Fibroblast of gingiva (primary cell): ENCODE measurements at regions not wholly inside any gene's neighbourhood (a gene's known extent, or its start where the extent isn't known, plus 50 kb on each side); places are given as distances from the start of the nearest gene placed in this dataset.

ENCODE experiments used
- DNase-seq: peaks from one replicate; pipeline ENCODE4 v3.0.0-alpha.2; 2011; ENCODE audit warnings: low read depth

DNA sequence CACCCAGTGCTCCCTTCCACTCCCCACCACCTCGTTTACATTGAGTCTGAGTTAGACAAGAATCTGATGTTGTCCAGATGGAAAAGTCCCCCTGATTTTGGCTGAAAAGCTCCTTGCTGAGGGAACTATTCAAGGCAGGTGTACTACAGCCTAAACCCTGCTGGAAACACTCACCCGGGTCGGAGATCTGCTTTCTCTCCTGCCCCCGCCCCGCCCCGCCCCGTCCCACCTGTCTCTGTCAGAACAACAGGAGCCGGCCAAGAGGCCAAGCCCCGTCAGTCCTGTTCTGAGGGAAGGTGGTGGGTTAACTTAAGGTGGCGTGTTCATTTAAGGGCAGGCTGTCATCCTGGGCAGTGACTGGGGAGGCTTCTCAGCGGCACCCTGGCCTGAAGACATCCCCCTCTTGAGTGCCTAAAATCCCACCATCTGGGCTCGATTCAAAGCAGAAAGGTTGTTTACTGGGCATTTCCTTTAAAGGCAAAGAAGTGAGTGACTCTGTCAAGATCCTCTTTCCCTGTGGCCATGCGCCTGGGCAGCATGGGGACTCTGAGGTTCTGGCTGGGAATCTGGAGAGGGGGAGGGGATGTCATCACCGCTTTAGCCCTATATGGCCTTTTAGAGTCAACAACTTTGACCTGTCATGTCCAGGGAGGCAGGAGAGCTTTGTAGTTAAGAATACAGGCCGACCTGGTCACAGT is 71.1 kb upstream of the NEURL1B start:
- DNase-seq, result no peak

DNA sequence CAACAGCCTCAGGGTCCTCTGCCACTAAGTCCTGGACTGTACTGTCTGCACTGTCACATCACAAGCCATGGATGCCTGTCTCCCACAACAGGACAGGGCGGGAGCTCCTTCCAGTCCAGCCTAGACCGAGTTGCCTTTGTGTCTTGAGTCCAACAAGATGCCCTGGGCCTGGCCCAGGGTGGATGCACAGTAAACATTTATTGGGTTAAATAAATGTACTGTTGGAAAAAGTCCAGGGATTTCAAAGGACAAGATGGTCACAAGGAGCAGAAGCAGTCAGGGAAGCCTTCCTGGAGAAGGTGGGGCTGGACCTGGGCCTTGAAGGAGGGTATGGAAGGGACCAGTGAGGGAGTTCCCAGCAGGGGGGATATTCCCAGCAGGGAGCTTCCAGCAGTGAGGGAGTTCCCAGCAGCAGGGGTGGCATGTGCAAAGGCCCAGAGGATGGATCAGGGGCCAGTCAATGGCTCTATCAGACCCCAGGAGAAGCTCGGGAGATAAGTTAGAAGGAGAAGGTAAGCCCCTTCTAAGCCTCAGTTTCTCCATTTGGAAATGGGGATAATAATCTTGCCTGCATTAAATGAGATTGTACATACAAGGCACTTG is 72.7 kb upstream of the NEURL1B start:
- DNase-seq, result no peak

DNA sequence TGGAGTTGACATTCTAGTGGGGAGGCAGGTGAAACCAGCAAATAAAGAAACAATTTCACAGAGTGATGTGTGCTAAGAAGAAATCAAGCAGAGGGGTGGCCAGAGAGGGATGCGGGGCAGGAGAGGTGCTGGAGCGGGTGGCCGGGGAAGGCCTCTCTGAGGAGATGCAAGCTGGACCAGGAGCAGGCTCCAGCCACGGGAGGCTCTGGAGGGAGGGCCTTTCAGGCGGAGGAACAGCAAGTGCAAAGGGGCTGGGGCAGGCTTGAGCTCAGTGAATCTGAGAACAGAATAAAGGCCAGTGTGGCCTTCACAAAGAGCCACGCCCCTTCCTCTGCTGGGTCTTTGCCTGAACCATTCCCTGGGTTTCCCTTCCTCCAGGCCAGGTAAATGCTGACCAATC is 73.2 kb upstream of the NEURL1B start:
- no peak for DNase-seq

DNA sequence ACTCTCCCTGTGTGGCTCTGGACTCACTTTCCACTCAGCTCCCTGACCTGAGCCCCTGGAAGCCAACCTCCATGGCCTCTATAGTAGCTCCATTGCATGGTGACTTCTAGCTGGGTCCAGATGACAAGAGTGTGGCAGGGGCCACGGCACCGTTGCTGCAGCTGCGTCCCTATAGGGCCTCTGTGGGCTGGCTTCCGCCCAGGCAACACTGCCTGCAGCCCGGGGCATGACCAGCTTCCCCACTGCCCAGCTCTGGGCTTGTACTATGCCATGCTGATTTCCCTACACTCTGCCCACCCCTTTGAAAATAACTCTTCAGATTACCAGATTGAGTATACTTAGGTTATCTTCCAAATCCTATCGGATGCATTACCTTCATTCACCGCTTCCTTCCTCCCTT is 73.8 kb upstream of the NEURL1B start:
- DNase-seq, result no peak

DNA sequence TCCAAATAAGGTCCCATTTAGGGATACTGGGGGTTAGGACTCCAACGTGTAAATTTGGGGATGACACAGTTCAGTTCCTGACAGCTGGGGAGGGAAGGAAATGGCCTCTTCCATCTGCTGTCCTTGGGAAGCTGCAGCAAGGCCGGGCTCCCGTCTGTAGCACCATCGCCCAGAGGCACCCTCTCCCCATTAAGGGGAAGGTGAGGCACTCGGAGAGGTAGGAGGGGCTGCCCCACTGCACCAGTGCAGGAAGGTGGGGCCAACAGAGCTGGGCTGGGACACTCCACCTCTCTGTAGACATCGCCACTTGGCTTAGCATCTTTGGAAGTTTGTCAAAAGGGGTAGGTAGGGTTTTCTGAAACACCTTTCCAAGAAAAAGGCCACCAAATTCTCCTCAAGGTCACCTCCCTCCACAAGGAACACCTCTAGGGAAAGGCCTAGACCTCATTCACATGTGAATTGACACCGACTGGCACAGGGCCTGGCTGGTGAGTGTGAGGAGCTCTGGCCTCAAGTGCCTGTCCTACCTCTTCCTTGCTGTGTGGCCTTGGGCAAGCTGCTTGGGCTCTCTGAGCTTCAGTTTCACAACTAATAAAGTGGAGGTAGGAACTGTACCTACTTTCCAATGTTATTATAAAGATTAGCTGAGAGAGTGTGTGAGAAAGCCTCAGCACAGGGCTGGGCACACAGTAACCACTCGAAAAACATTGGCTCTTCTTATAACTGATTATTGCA is 75.0 kb upstream of the NEURL1B start:
- DNase-seq, result no peak

DNA sequence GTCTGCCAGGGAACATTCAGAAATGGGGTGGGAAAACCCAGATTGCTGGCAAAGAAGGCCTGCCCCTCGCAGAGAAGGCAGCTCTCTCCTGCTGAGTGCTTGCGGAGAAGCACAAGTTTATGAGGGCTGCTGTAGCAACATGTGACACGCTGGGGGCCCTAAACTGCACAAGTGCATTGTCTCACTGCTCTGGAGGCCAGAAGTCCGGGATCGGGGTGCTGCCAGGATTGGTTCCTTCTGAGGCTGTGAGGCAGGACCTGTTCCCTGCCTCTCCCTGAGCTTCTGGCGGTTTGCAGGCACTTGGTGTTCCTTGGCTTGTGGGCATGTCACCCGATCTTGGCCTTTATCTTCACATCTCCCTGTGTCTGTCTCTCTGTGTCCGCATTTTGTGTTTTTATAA is 75.6 kb upstream of the NEURL1B start:
- DNase-seq, result no peak

DNA sequence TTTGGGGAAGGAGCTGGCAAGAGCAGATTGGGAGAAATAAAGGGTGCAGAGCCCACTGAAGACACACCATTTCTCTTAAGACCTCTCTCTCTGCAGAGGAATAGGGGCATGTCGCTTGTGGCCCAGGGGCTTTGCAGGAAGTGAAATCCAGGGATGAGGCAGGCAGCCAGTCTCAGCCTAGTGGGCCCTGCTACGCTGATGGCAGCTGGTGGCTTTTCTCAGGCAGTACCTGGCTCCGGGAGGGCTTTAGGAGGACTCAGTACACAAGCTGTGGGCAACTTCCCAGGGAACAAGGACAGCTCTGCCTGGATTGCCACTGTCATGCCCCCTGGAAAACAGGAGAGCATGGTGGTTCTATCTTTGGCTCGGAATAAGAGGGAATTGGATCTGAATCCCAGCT is 76.2 kb upstream of the NEURL1B start:
- DNase-seq, result no peak

DNA sequence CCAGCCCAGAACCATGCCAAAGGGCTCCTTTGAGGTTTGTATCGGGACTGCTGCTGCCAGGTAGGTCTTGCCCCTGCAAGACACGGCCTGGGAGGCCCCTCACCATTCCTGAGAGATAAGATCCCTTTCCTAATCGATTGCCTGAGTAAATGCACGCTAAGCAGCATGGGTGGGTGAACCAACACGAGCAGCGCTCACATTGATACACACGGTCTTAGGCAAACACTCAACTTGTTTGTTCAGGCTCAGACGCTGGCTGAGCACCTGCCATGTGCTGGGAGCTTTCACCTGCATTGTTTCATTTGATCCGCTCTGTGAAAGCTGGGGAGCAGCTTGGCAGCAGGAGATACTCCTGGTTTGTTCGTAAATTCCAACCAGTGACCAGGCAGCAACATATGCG is 76.9 kb upstream of the NEURL1B start:
- DNase-seq, result no peak

DNA sequence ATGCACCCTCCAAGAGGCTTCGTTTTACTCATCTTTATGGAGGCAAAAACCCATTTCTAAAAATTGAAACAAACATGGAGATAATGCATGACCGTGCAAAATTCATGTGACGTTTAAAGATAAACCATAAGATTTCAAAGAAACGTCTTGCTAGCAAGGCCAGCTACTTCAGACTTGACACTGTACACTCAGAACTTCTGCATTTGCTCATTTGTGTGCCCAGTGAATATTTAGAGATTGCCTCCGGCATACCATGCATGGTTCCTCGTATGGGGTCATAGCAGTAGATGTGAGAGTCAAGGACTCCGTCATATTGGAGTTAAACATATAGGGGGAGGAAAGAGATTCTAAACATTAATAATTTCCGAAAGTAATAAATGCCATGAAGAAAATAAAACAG is 78.6 kb upstream of the NEURL1B start:
- no peak for DNase-seq

DNA sequence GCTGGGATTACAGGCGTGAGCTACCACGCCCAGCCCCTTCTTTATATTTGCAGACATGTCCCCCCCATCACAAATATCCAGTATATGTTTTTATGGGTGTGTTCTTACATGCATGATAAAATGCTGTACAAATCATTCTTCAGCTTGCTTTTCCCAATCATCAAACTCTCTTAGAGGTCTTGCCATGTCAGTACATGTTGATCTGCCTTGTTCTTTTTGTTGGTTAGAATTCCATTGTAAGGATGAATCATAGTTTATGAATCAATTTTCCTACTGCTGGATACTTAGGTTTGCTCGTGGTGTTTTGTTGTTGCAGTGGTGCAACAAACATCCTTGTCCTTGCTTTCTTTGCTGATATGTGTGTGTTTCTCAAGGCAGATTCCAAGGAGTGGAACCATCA is 79.9 kb upstream of the NEURL1B start:
- DNase-seq, result peak; percentile 3

DNA sequence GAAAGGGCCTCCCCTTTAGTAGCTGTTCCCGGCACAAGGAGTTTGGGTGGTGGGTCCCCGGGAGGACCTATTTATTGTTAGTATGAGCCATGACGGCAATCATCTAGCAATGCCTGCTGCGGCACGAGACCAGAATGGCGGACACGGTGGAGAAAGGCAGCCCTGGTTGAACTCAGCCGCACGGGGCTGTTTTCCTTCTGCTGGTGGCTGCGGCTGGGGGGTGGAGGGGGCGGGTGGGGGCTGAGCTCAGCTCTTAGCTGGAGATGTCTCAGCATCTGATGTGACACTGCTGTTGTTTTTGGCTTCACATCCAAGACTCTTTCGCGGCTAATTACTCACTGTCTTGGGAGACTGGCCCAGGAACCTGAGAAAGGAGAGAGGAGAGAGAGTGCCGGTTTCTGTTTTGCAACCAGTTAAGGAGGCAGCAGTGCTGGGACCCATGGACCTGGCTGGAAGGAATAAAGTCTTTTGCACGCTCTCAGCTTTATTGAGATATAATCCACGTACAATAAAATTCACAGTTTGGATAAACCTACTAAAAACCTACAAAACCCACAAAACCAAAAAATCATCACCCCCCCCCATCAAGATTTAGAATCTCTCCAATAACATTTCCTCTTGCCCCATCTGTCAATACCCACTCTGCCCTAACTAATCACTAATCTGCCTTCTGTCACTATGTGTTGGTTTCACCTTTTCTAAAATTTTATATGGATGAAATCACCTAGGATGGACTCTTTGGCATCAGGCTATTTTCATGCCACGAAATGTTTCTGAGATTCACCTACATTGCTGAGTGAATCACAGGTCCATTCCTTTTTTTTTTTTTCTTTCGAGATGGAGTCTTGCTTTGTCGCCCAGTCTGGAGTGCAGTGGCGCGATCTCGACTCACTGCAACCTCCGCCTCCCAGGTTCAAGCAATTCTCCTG is 81.8 kb upstream of the NEURL1B start:
- peak; percentile 51 for DNase-seq

DNA sequence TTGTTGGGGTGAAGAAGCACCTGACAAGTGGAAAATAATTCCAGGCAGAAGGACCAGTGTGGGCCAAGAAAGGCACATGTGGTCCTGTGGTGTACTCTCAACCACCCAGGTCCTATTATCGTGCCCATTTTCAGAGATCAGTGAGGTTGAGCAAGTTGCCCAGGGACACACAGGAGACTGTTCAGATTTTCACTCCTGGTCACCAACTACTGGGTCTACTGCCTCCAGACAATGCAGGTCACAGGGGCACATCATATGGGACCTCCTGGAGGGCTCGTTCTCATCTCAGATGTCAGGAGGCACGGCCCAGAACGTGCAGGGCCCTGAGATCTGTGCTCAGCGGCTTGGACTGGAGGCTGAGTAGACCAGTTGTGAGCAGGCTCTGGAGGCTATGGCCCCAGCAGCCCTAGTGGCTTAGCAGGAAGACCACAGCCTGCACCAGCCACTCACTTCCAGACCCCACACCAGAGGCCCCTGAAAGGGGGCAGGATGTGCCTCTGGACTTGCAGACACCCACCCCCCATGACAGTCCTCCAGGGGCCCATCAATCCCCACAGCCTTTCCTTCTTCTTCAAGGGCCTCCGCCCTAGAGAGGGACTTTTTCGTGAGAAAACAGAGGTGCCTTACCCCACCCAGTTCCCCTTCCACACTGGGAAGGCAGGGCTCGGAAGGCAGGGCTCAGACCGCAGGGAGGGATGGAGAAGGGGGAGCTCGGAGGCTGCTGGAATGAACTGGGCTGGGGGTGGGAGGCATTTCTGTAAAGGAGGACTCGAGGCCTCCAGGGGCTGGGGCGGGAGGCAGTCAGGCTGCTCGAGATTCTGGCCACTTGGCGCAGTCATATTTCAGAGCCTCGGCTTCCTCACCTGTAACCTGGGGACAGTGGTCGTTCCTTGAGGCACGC is 82.7 kb upstream of the NEURL1B start:
- no peak for DNase-seq

DNA sequence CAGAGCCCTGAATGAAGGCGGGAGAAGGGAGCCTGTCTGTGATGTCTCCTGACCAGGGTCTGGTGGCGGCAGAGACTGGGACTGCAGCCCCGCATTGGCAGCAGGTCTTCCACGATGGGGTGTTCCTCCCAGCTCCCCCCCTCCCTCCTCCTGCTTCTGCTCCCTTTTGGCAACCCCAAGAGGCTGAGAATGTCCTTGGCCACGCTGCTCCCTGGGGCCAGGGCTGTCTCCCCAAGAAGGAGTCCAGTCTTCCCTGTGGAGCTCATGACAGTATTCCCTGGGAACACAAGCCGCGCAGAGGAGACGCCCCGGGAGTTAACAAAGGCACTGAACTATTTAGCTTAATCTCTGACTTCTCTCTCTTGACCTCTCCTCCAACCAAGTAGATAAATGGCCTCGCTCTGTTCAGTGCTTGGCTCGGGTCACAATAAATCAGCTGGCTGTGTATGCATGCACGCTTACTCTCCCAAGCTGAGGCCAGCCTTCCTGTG is 84.0 kb upstream of the NEURL1B start:
- DNase-seq, result no peak

DNA sequence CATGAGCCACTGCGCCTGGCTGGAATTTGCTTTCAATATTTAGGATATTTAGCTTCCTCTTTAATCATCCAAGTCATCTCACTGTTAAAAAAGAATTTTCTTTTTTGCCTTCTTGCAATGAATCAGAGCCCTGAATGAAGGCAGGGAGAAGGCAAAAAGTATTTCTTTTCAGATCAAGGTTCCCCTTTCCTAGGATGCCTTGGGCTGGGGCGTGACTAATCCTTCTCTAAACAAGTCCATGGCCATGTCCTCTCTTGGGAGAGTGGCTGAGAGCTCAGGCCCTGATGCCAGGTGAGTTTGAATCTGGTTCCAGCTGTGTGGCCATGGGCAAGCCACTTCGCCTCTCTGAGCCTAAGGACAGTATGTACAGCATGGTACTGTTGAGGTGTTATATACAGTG is 84.8 kb upstream of the NEURL1B start:
- no peak for DNase-seq

DNA sequence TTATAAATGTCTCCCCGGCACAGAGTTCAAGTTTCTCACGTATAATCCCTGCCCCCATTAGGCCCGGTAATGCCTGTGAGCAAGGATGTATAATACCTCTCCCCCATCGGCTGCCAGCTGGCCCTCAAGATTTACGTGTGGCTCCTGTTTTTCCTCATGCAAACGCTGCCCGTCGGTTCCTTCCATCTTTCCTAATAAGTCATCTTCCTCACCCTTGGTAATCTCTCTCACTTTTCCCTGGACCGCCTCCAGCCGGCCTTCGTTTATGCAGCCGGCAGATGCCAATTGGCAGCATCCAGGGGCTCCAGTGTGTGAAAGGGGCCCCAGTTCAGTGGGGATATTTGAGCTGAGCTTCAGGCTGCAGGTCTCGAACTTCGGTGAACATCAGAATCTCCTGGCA is 86.5 kb upstream of the NEURL1B start:
- DNase-seq, result no peak

DNA sequence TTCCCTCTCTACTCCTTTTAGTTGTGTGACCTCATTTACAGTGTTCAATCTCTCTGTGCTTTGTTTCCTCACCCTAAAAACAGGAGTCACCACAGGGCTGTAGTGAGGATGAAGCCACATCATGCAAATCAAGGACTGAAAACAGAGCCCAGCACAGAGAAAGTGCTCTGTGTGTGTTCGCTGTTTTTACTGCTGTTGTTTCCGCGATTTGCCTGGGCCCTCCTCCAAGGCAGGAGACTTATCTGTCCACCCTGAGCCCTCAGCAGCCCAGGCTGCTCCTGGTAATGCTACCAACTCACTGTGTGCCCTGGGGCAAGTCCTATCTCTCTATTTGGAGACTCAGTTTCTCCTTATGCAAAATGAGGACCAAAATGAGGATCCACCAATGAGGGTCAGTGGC is 87.2 kb upstream of the NEURL1B start:
- no peak for DNase-seq

DNA sequence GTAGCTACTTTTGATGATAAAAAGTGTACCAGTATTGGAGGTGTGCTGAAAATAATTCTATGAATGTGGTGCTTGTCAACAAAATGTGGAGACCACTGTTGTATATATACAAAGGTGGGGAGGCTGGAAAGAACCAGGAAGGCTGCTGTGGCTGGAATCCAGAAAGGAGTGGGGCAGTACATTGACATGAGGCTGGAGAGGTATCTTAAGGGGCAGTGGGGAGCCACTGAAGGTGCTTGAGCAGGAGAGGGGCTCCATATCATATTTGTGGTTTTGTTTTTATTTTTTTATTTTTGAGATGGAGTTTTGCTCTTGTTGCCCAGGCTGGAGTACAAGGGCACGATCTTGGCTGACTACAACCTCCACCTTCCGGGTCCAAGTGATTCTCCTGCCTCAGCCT is 87.9 kb upstream of the NEURL1B start:
- no peak for DNase-seq

DNA sequence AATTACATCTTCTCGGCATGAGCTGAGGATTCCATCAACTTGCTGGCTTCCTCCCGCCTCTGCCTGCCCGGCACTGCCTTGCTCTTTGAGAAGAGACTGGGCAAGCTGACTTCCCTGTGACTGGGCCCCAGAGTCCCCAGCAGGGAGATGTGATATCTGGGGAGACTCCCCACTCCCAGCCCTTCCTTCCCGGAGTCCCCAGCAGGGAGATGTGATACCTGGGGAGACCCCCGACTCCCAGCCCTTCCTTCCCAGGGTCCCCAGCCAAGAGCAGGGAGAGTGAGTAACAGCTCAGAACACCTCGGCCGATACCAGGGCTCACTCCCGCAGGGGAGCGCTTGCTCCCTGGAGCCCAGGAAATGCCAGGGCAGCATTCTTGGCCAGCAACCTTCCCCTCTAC is 90.1 kb upstream of the NEURL1B start:
- no peak for DNase-seq

DNA sequence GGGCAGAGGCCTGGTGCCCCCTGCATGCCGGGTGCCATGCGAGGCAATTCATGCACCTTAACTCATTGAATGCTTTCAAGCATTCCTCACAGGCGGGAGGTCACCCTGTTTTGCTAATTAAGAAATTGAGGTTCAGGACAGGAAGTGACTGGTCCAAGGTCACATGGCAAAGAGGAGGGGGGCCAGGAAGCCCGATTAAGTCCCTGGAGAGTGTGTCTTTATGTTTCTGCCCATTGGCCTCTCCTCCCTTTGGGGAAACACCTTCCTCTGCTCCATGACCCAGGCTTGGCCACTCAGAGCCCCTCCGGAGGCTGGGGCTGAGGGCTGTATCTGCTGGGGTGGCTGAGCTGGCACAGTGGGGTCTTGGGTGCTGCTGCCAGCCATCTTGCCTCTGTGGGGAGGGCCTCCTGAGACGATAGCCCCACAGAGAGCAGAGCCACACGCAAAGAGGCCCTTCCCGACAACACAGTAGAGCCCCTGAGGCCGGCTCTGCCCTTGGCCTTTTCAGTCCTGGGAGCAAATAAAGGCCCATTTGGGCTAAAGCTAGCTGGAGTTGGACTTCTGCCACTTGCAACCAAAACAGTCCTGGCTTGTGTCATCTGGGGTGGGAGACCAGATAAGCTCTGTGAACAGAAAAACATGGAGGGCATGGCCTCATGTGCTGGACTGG is 90.8 kb upstream of the NEURL1B start:
- DNase-seq, result no peak

DNA sequence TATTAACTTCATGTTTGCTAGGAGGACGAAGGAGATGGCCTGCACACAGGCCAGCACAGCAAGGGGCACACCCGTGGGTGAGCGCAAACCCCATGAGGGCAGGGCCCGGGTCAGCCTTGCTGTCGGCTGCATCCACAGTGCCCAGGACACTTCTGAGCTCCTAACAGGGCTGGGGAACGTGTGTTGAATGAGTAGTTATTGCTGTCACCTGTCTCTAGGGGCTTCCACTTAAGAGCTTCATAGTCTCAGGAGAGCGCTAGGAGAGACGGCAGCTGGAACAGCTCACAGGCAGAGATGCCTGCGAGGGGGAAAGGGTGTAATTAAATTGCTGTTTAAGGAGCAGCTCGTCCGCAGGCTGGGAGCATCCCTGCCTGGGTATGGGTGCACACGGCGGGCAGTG is 91.4 kb upstream of the NEURL1B start:
- DNase-seq, result no peak
